ENCODE measurements at regions not wholly inside any gene's neighbourhood (a gene's known extent, or its start where the extent isn't known, plus 50 kb on each side); places are given as distances from the start of the nearest gene placed in this dataset.
"Not testable (repeated sequence)": the region's sequence is repeated elsewhere in the genome, so short reads cannot be mapped to it uniquely, and the experiment has no call there.

DNA sequence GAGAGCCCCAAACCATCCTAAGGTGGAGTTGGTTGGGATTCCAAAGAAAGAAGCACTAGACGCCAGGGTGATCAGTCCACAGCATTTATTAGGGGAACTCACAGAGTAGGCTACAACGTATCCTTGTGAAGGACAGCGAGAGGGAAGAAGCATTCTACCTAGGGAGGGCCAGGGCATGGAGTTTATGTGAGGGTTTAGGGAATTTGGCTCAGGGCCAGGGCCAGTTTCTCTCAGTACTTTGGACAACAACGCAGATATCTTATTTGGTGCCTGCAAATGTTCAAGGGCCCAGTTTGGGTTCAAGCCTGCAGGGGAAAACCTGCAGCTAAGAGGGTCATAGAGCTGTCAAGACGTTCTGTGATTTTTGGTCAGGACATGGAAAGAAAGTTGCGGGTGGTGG lies 73.9 kb upstream of the GJB6 start (continued):
- TF ChIP-seq IRF2 (CRISPR knock-in tag; IDR thresholded peaks at IDR 0.05; ENCODE audit: borderline replicate concordance, low read depth): no peak
- no peak for TF ChIP-seq FOXK1 (CRISPR knock-in tag; IDR thresholded peaks at IDR 0.05)
- no peak for TF ChIP-seq RORB (CRISPR knock-in tag; IDR thresholded peaks at IDR 0.05)

DNA sequence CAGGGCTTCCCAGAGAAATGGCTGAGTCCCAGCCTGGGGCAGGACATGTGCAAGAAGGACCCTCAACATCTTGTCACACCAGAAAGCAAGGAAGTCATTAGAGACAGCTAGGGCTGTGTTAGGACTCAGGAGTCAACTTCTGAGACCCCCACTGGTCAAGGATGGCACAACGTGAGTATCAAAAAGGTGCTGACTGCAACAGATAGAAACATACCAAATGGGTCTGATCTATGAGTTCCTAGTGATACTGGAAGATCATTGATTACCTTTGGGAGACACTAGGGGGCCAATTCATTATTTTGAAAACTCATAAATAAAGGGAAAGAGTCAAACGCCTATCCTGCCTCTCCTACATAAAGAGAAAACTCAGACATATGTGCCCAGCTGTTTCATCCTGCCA lies 73.5 kb upstream of the GJB6 start:
- H3K4me1 Mint-ChIP-seq: peaks cover 12% of the 10 kb centered on the region
- ChIA-PET CTCF (interaction anchor here (2.1 to 2.3 kb wide), 2 partner anchors 12 to 108 kb away, joined by 6 to 8 read pairs; no protein-coding TSS in a partner anchor), POLR2A (no interaction called here)
- no peak overlapping the region for H3K27ac Mint-ChIP-seq
- no peak for ATAC-seq
- peaks cover 5% of the 10 kb centered on the region for H3K36me3 Mint-ChIP-seq
- H3K9me3 Mint-ChIP-seq: peaks cover 14% of the 10 kb centered on the region
- H3K27me3 Mint-ChIP-seq (ENCODE audit: low read depth): peaks cover 23% of the 10 kb centered on the region
- TF ChIP-seq NFYB (CRISPR knock-in tag; conservative IDR thresholded peaks at IDR 0.05; ENCODE audit: low read depth) (no peak), RELA (CRISPR knock-in tag; IDR thresholded peaks at IDR 0.05; ENCODE audit: borderline replicate concordance) (no peak), GABPB1 (CRISPR knock-in tag; IDR thresholded peaks at IDR 0.05) (no peak), GTF2I (CRISPR knock-in tag; conservative IDR thresholded peaks at IDR 0.05) (no peak), FOXJ3 (CRISPR knock-in tag; IDR thresholded peaks at IDR 0.05; ENCODE audit: borderline replicate concordance) (no peak), NFE2L1 (CRISPR knock-in tag; IDR thresholded peaks at IDR 0.05) (no peak), ETV6 (CRISPR knock-in tag; IDR thresholded peaks at IDR 0.05) (no peak), ZNF423 (CRISPR knock-in tag; IDR thresholded peaks at IDR 0.05) (no peak), CBFB (CRISPR knock-in tag; IDR thresholded peaks at IDR 0.05; ENCODE audit: low read depth) (no peak), SMAD3 (CRISPR knock-in tag; IDR thresholded peaks at IDR 0.05; ENCODE audit: borderline replicate concordance) (no peak), TP53 (CRISPR knock-in tag; IDR thresholded peaks at IDR 0.05) (no peak), FOXP1 (CRISPR knock-in tag; IDR thresholded peaks at IDR 0.05; ENCODE audit: borderline replicate concordance) (no peak), ARID4B (CRISPR knock-in tag; IDR thresholded peaks at IDR 0.05; ENCODE audit: borderline replicate concordance) (no peak), PRRX2 (CRISPR knock-in tag; IDR thresholded peaks at IDR 0.05) (no peak), AR (CRISPR knock-in tag; IDR thresholded peaks at IDR 0.05) (no peak), ZNF138 (CRISPR knock-in tag; conservative IDR thresholded peaks at IDR 0.05) (no peak)
- TF ChIP-seq, protein P1, sequence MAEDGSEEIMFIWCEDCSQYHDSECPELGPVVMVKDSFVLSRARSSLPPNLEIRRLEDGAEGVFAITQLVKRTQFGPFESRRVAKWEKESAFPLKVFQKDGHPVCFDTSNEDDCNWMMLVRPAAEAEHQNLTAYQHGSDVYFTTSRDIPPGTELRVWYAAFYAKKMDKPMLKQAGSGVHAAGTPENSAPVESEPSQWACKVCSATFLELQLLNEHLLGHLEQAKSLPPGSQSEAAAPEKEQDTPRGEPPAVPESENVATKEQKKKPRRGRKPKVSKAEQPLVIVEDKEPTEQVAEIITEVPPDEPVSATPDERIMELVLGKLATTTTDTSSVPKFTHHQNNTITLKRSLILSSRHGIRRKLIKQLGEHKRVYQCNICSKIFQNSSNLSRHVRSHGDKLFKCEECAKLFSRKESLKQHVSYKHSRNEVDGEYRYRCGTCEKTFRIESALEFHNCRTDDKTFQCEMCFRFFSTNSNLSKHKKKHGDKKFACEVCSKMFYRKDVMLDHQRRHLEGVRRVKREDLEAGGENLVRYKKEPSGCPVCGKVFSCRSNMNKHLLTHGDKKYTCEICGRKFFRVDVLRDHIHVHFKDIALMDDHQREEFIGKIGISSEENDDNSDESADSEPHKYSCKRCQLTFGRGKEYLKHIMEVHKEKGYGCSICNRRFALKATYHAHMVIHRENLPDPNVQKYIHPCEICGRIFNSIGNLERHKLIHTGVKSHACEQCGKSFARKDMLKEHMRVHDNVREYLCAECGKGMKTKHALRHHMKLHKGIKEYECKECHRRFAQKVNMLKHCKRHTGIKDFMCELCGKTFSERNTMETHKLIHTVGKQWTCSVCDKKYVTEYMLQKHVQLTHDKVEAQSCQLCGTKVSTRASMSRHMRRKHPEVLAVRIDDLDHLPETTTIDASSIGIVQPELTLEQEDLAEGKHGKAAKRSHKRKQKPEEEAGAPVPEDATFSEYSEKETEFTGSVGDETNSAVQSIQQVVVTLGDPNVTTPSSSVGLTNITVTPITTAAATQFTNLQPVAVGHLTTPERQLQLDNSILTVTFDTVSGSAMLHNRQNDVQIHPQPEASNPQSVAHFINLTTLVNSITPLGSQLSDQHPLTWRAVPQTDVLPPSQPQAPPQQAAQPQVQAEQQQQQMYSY (CRISPR knock-in tag; IDR thresholded peaks at IDR 0.05): no peak
- TF ChIP-seq, protein P2, sequence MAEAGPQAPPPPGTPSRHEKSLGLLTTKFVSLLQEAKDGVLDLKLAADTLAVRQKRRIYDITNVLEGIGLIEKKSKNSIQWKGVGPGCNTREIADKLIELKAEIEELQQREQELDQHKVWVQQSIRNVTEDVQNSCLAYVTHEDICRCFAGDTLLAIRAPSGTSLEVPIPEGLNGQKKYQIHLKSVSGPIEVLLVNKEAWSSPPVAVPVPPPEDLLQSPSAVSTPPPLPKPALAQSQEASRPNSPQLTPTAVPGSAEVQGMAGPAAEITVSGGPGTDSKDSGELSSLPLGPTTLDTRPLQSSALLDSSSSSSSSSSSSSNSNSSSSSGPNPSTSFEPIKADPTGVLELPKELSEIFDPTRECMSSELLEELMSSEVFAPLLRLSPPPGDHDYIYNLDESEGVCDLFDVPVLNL (CRISPR knock-in tag; IDR thresholded peaks at IDR 0.05; ENCODE audit: borderline replicate concordance, low read depth): no peak
- no peak overlapping the region for H3K4me3 Mint-ChIP-seq
- no peak for DNase-seq (ENCODE audit: low spot score)

- Mint-ChIP-seq H3K4me1 (peaks cover 12% of the 10 kb centered on the region), H3K9me3 (peaks cover 14% of the 10 kb centered on the region), H3K27me3 (ENCODE audit: low read depth) (peaks cover 34% of the 10 kb centered on the region)
- CTCF ChIA-PET: interaction anchor here (2.3 kb wide), 1 partner anchor 10 kb away, joined by 8 read pairs; no protein-coding TSS in a partner anchor
- H3K27ac Mint-ChIP-seq; ATAC-seq; H3K36me3 Mint-ChIP-seq; DNase-seq (ENCODE audit: low spot score); POLR2A ChIA-PET; H3K4me3 Mint-ChIP-seq: not testable (repeated sequence)
Measured at GRCh38 chr13:20304061-20304460, 71.9 kb upstream of the GJB6 start.

Data from WTC11 (cell line).